Activated CD4-positive, CD25-positive, alpha-beta regulatory T cell (primary cell): ENCODE measurements at regions not wholly inside any gene's neighbourhood (a gene's known extent, or its start where the extent isn't known, plus 50 kb on each side); places are given as distances from the start of the nearest gene placed in this dataset.
"Not testable (repeated sequence)": the region's sequence is repeated elsewhere in the genome, so short reads cannot be mapped to it uniquely, and the experiment has no call there.

Source experiments
- DNase-seq, 4 experiments: peaks; one replicate each; lab custom pipeline; 2025; lab: John Stamatoyannopoulos, UW

DNA sequence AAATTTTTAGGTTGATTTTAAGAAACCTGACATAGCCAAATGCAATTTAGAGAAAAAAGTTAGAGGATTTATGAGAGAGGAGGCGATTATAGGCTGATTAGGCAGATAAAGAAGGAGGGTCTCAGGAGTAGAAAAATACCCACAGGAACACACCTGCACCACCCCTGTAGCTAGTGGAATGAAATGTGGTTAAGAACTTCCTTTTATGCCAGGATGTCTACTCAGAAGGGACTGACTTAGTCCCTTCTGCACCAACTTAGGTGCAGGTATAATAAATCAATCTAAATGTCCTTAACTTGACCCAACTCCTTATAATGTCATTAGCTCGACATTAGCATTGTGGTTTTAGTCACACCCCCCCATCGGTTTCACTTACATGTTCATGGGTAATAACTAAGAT lies 1274.5 kb upstream of the TMEFF2 start:
- DNase-seq, result no peak

DNA sequence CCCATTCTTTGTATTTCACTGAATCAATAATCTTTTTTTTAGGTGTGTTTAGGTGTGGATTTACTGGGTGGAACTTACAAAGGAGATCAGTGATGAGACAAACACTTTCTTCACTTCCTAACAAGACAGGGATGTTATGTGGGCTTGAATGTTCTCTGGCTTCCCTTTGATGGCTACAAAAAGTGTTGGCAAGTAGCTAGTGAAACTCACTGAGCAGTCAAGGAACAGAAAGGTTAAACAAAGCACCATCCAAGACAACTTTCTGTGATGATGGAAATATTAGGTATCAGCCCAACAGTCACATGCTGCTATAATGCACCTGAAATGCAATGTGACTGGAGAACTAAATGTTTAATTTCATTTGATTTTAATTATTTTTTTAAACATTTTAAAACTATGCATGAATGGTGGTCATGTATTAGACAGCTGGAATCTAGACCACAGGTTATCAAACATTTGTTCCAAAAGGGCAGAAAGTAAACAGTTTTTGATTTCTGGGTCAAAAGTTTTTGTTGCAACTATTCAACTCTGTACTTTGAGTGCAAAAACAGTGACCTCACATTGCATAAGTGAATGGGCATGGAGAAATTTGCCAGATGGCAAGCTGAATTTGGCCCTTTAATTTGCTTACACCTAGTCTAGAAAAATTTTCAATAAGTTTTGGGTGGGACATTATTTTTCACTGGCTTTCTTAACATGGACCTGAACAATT lies 1272.7 kb upstream of the TMEFF2 start:
- DNase-seq, result no peak

DNA sequence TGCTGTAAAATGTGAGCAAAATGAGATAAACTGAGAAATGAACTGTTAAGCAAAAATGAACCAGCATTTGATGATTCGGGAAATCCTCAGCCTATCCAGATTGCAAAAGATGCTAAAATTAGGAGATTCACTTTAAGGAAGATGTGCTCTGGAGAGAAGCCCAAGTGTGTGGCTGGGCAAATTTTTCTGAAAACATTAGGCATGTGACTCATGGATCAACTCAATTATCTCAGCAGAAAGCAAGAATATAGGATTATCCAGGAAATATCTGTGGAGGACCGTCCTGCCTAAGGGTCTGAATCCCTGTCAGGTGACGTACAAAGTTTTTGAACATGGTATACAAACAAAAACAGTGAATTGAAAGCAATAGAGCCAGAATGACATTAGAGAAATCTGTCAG lies 1268.3 kb upstream of the TMEFF2 start:
- DNase-seq, result no peak

DNA sequence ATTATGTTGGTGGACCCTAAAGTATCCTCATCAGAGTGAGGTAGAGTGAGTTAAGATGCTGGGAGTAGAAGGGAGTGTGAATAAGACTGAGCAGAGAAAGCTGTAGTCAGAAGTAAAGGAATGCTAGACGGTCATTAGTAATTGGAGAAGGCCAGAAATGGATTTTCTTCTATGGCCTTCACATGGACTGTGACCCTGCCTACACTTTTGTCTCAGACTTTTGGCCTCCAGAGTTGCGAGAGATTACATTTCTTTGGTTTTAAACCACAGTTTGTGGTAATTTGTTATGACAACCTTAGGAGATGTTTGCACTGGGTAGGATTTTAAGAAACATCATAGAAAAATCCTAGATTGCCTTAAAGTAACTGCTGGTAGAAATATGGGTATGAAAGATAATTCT lies 1267.7 kb upstream of the TMEFF2 start:
- no peak for DNase-seq

DNA sequence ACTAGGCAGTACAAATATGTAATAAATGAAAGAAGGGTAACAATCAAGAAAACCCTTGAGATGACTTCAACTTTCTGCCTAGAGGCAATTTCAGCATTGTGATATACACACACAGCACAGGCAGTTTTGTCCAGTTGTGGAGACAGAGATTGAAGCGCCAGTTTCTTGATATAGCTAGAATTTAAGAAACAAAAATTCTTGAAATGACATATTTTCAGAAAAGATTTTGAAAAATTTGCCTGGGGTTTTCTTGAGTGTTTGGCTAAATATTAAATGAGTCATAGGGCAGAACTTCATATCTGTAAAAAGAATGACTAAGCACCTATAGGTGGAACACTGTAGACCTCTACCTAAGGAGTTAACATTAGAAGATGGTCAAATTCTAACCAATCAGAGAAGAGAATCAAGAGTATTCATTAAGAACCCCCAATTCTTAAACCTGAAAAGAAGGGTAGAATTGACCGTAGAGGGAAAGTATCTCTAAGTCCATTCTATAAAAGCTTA lies 1266.8 kb upstream of the TMEFF2 start:
- no peak for DNase-seq

DNA sequence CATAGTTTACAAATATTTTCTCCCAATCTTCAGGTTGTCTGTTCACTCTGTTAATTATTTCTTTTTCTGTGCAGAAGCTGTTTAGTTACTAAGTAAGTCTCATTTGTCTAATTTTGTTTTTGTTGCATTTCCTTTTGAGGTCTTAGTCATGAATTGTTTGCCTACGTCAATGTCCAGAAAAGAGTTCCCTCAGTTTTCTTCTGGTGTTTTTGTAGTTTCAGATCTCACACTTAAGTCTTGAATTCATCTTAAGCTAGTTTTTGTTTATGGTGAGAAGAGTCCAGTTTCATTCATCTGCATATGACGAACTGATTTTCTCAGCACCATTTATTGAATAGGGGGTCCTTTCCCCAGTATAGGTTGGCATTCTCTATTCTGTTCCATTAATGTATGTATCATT lies 1252.2 kb upstream of the TMEFF2 start:
- DNase-seq, result no peak

DNA sequence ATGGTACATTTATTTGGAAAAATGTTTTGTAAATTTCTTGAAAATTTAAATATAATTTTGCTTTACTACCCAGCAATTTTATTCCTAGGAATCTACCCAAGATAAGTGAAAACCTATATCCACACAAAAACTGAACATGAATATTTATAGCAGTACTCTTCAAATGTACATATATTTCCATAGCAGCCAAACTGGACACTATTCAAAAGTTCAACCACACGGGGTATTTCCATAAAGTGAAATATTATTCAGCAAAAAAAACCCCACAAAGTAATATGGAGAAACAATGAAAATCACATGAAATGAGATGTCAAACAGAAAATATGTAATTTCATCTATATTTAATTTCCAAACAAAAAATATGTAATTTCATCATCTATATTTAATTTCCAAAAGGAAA lies 1247.6 kb upstream of the TMEFF2 start:
- no peak for DNase-seq

DNA sequence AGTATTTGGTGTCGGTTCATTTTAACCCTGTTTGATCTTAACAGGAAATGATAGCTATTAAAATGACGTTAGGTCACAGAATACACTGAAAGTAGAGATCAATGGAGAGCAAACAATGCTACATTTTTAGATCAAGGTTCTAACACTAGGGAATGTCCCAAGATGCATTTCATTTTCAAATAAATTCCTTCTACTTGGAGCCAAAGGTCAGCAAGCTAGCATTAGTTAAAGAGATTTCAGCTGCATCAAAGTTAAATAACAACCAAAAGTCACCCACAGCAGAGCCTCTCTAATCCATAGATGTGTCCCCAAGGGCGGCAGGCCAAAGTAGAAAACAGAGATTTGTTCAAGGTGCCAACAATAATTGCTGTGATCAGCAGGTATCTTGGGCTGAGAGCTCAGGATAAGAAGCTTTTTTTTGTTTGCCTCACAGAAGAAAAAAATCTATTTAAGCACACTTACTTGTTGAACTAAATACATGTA lies 1233.6 kb upstream of the TMEFF2 start:
- no peak for DNase-seq

DNA sequence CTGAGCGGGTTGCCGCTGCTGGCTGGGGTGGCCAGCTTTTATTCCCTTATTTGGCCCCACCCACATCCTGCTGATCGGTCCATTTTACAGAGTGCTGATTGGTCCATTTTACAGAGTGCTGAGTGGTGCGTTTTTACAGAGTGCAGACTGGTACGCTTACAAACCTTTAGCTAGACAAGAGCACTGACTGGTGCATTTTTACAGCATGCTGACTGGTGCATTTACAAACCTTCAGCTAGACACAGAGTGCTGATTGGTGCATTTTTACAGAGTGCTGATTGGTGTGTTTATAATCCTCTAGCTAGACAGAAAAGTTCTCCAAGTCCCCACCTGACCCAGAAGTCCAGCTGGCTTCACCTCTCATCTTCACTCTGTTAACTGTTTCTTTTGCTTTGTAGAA lies 1217.6 kb upstream of the TMEFF2 start:
- not testable (repeated sequence) for DNase-seq

DNA sequence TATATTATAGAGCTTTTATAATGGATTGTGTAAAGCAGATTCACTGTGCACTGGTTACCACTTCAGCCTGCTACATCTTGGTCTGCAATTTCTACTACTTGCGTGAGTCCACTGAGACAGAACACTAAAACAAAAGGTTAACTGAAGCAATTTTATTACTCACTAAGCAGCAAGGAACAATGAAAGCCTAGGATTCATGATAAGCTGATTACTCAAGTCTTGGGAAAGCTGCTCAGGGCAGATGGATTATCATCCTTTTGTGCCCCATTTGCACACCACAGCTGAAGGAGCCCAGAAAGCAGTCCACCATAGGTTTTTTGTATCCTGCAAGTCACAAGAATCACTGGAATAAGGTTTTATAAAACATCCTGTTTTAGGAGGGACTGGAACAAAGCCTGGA lies 1215.2 kb upstream of the TMEFF2 start:
- no peak for DNase-seq

DNA sequence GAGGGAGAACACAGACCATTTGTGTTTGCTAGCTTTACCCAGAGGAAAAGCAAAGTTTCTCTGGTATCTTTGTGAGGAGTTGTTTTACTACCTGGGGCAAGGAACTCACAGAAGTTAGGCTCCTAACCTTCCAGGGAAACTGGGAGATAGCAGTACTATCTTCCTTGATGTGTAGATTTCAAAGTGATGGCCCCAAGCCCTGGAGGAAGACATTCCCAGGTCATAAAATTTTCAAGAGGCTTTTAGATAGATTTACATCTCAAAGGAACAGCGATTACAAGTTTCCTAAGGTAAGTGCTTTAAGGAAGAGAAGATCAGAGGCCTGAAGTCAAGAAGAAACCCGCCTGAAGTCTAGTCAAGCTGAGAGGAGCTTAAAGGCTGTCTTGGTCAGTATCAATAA lies 1187.8 kb upstream of the TMEFF2 start:
- no peak for DNase-seq

DNA sequence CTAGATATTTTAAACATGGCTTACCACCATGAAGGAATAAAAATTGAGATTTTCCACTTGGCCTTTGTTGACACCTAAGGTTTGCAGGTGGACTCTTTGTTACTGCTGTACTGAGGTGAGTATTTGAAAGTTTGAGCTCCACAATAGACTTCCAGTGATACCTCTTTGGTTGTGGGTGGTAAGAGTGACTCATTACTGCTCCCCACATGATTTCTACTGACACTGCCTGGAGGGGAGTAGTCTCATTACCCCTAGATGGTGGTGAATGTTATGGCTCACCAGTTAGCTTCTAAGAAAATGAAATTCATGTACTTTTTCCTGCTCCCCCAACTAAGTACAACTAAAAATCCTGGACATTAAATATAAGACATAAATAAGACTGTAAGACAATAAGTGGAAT lies 1183.1 kb upstream of the TMEFF2 start:
- DNase-seq, result no peak

DNA sequence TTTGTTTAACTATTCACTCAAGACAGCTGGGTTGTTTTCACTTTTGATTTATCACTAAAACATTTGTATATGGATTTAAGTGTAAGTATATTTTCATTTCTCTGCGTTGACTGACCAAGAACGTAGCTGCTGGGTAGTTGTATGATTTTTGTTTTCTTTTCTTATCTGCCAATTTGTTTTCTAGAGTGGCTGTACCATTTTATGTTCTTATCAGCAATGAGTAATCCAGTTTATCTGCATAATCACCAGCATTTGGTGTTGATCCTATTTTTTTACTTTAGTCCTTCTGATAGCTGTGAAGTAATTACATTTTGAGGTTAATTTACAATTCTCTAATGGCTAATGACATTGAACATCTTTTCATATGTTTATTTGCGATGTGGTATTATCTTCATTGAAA lies 1178.4 kb upstream of the TMEFF2 start:
- no peak for DNase-seq

DNA sequence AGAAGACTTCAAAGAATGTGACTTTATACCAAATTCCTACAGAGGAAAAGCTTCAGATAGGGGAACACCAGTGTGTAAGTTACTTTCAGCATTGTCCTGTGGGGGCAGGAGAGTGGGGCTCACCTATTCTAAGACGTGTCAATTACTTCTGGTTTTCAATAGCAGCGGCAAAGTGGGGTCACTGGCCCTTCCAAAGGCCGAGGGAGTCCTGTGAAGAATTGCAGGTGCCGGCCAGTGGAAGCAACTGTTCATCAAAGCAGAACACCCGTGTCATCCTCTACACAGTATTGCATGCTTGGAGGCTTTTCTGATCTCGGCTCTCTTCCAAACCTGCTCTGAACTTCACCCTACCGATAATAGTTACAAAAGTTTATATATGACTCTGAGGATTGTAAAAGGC lies 1176.5 kb upstream of the TMEFF2 start:
- no peak for DNase-seq

DNA sequence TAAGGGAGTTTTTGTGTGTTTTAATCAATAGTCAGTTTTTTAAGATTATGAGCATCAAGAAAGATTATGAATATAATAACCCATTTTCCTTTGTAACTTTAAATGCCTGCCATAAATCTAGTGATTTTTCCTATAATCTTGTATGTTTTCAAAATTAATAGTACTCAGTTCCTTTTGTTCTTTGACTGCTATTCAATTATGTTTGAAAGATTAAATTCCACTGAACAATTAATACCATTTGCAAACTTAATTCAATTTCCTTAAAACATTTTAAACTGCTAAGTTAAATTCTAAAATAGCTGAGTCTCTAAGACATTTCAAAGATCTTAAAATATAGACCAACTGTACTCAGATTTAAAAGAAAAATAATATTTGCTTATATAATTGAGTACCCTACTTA lies 1173.9 kb upstream of the TMEFF2 start:
- DNase-seq, result no peak

DNA sequence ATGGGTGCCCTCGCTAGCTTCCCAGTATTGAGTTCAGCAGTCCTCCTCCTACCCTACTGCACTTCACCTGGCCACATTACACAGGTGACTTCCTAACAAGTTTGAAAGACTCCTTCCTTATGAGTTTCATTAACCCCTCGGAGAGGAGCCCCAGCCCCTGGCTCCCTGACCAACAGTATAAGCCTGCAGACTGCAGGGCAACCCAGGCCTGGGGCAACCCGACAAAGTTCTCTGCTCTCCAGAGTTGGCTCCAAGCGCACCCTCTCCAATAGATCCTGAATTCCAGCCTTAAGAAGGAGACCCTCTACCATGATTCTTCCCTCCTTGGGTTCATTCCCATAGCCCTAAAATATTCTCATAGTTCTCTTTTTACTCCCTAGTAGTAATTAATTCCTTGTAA lies 1162.8 kb upstream of the TMEFF2 start:
- DNase-seq, result no peak

DNA sequence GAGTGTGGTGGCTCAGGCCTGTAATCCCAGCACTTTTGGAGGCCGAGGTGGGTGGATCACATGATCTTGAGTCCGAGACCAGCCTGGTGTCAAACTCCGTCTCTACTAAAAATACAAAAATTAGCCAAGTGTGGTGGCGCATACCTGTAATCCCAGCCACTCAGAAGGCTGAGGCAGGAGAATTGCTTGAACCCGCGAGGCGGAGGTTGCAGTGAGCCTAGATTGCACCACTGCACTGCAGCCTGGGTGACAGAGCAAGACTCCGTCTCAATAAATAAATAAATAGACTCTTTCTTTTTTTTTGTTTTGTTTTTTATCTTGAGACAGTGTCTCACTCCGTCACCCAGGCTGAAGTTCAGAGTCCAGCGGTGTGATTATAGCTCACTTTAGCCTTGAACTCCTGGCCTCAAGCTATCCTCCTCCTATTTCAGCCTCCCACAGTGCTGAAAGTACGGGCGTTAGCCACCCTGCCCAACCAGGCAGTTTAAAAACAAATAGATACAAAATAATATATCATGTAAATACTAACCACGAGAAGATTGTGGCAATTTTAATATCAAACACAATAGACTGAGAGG lies 1158.0 kb upstream of the TMEFF2 start:
- not testable (repeated sequence) for DNase-seq

DNA sequence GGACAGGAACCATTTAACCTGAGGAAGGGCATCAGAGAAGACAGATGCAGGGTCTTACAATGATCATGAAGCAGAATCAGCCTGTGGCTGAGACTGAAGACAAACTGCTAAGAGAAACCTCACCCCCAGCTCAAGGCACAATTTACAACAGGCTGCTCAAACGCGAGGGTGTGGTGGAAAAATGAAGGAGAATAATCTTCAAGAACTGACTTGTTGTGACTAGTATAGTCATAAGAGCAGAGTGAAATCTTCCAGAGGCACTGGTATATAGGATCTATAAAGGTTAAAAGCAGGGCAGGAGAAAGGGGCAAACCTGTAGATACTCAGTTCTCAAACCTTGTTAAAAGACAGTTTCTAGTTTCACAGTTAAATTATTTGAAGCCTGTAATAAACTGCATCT lies 1155.8 kb upstream of the TMEFF2 start:
- DNase-seq, result no peak

DNA sequence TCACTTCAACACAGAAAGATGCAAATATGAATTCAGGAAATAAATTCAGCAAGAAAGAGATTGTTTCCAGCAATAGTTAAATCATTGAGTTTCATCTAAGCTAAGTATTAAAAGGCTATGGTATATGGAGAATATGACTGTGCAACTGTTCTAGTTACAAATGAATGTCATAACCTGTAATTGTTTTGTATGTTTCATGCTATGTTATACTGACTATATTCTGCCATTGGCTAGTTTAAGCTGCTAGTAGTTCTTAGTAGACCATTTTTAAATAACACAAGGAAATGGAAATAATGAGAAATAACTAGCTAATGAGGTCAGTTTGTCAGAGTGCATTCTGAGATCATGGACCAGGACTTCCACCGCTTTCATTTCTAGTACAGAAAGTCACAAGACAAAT lies 1154.9 kb upstream of the TMEFF2 start:
- no peak for DNase-seq

DNA sequence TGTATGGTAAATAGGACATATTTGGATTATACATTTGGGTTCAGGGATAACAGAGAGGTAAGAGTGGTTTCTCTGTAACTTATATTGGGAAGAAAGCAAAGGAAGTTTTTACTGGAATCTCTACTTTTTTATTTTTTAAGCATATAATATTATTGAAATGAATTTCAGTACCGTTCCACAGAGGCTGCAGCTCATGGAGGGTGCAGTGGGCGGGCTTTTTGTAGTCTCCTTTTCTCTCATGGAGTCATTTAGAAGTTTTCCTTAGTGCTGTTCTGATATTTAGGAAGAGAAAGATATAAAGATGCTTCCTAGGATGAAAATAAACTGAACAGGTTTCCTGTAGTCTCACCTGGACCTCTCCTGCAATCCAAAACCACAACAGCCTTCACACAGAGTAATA lies 1153.3 kb upstream of the TMEFF2 start:
- DNase-seq, result no peak

DNA sequence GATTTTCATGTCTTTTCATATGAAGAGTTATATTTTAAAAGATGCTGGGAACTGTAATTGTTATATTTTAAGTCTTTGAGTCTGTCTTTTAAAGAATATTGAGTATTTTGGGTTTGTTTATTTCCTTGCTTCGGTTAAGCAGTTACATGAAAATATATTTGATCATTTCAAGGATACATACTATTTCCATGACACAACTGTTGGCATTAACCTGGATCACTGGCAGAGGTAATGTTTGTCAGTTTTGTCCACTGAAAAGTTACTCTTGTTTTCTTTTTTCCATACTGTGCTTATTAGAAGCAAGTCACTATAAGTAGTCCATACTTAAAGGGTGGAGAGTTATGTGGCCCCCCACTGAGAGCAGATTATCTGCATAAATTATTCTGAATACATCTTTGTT lies 1142.0 kb upstream of the TMEFF2 start:
- DNase-seq, result no peak

DNA sequence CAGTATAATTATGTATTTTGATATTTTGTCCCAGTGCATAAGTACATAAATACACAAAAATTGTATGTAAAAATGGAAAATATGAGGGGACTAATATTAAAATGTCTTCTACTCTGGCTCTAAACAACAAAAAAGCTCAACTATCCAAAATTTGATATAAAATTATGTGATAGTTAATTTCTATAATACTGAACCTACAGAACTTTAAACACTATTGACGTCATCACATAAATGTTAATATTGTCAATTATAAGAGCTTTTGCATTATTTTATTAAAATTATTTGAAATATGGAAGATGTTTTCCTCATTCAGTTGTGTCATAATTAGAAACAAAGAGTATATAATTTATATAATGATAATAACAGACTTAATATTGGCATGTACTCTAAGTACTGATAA lies 1139.7 kb upstream of the TMEFF2 start:
- no peak for DNase-seq

DNA sequence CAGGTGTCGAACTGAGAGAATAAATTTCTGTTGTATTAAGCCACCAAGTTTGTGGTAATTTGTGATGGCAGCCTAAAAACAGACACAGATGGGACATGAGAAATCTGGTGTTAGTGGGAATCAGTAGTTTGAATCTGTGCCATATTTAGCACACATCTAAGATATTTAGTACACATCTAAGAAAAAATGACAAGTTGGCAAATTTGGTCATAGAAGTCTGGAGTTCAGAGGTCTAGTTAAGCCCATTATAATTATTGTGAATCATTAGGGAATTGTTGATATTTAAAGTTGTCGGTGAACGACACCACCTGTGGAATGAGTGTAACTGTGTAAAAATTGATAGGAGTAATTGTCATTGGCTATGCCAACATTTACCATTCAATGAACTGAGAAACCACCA lies 1138.8 kb upstream of the TMEFF2 start:
- no peak for DNase-seq

DNA sequence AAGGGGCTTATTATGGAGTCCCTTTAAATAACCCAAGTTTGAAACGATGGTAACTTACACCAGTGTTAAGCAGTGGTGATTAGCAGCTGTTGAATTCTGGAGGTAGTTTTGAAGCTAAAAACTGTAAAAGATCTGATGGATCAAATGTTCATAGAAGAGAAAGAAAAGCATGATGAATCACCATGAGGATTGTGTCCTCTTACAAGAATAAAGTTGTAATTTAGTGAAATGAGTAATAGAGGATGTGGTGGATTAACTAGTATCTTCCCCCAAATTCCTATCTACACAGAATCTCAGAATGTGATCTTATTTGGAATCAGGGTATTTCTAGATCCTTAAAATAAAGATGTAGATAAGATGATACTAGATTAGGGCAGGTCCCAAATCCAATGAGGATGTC lies 1138.2 kb upstream of the TMEFF2 start:
- DNase-seq, result no peak
